ENCODE measurements at regions not wholly inside any gene's neighbourhood (a gene's known extent, or its start where the extent isn't known, plus 50 kb on each side); places are given as distances from the start of the nearest gene placed in this dataset.

- H3K27me3 ChIP-seq (ENCODE audit: low read depth, low read length), result peaks cover 37% of the 10 kb centered on the region
- no peak overlapping the region for H3K27ac ChIP-seq (ENCODE audit: low read length)
- H3K4me2 ChIP-seq (ENCODE audit: low read length), result 0 out of 2 replicates have a peak overlapping the region, but pooled peaks have one; percentile 14
- no peaks in the 10 kb centered on the region for H3K36me3 ChIP-seq (replicated peaks; ENCODE audit: low read depth, low read length)
- H2AFZ ChIP-seq (ENCODE audit: low read depth, low read length), result no peak overlapping the region
- peaks cover 16% of the 10 kb centered on the region for H3K4me1 ChIP-seq (ENCODE audit: low read length)
- H3K9ac ChIP-seq (ENCODE audit: low read length), result no peak overlapping the region
- no peaks in the 10 kb centered on the region for H3K79me2 ChIP-seq (ENCODE audit: low read length)
- H3K4me3 ChIP-seq (ENCODE audit: low read length), result no peak overlapping the region
- H3K9me3 ChIP-seq (ENCODE audit: insufficient read depth, low read length), result no peaks in the 10 kb centered on the region
- H4K20me1 ChIP-seq (ENCODE audit: insufficient read depth, low read length), result no peaks in the 10 kb centered on the region
- TF ChIP-seq EZH2phosphoT487 (IDR thresholded peaks at IDR 0.05; ENCODE audit: low read depth), result no peak
- TF ChIP-seq, protein P1, sequence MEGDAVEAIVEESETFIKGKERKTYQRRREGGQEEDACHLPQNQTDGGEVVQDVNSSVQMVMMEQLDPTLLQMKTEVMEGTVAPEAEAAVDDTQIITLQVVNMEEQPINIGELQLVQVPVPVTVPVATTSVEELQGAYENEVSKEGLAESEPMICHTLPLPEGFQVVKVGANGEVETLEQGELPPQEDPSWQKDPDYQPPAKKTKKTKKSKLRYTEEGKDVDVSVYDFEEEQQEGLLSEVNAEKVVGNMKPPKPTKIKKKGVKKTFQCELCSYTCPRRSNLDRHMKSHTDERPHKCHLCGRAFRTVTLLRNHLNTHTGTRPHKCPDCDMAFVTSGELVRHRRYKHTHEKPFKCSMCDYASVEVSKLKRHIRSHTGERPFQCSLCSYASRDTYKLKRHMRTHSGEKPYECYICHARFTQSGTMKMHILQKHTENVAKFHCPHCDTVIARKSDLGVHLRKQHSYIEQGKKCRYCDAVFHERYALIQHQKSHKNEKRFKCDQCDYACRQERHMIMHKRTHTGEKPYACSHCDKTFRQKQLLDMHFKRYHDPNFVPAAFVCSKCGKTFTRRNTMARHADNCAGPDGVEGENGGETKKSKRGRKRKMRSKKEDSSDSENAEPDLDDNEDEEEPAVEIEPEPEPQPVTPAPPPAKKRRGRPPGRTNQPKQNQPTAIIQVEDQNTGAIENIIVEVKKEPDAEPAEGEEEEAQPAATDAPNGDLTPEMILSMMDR (IDR thresholded peaks at IDR 0.05; ENCODE audit: low read depth, low read length), result no peak
Observed at GRCh38 chr15:99446565-99447496, 119.0 kb upstream of the MEF2A start.

DNA sequence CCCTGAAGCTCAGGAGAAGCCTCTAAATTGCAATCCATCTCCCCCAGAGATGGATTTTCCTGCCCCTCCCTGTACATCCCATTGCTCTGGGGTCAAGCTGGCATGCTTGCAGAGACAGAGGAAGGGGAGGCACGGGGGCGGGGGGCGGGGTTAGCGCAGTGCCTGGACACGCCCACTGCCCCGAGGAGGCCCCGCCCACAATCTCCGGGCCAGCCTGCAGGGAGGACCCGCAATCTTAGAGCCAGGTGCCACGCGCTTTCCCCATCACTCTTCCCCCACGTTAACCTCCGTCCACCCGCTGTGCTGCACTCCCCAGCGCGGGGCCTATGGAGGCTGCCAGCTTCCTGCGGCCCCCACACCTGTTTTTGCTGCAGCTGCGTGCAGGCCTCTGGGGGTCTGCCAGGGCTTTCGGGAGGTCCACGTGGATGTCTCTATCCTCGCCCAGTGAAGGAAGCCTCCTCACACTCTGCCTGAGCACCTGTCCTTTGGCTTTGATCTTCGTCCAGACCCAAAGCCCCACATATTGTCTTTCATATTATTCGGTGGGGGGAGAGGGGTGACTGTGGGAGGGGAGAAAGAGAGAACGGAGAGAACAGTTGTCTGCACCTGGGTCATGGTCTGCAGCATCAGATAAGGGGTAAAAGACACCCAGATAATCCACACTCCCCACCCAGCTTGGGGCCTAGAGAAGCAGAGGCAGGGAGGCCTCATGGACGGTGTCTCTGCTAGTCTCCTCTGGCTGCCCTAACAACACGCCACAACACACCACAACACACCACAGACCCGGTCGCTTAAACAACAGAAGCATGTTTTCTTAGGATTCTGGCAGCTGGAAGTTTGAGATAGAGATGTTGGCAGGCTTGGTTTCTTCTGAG lies 118.0 kb upstream of the MEF2A start:
- no peaks in the 10 kb centered on the region for H3K79me2 ChIP-seq (ENCODE audit: low read length)
- no peak overlapping the region for H3K4me3 ChIP-seq (ENCODE audit: low read length)
- H3K27me3 ChIP-seq (ENCODE audit: low read depth, low read length), result peaks cover 29% of the 10 kb centered on the region
- H3K36me3 ChIP-seq (replicated peaks; ENCODE audit: low read depth, low read length), result no peaks in the 10 kb centered on the region
- H2AFZ ChIP-seq (ENCODE audit: low read depth, low read length), result no peak overlapping the region
- no peaks in the 10 kb centered on the region for H3K9me3 ChIP-seq (ENCODE audit: insufficient read depth, low read length)
- H3K27ac ChIP-seq (ENCODE audit: low read length), result no peak overlapping the region
- peaks cover 10% of the 10 kb centered on the region for H3K4me1 ChIP-seq (ENCODE audit: low read length)
- no peaks in the 10 kb centered on the region for H4K20me1 ChIP-seq (ENCODE audit: insufficient read depth, low read length)
- no peak overlapping the region for H3K9ac ChIP-seq (ENCODE audit: low read length)
- H3K4me2 ChIP-seq (ENCODE audit: low read length), result 0 out of 2 replicates have a peak overlapping the region, but pooled peaks have one; percentile 14
- TF ChIP-seq EZH2phosphoT487 (IDR thresholded peaks at IDR 0.05; ENCODE audit: low read depth), result no peak
- TF ChIP-seq, protein P1 (IDR thresholded peaks at IDR 0.05; ENCODE audit: low read depth, low read length), result no peak

GRCh38 chr15:99449514-99449913 lies 116.3 kb upstream of the MEF2A start:
- peaks cover 6% of the 10 kb centered on the region for H3K4me1 ChIP-seq (ENCODE audit: low read length)
- no peaks in the 10 kb centered on the region for H3K9me3 ChIP-seq (ENCODE audit: insufficient read depth, low read length)
- no peak for TF ChIP-seq EZH2phosphoT487 (IDR thresholded peaks at IDR 0.05; ENCODE audit: low read depth)
- TF ChIP-seq, protein P1 (IDR thresholded peaks at IDR 0.05; ENCODE audit: low read depth, low read length), result no peak
- H3K4me3 ChIP-seq (ENCODE audit: low read length), result no peak overlapping the region
- H3K79me2 ChIP-seq (ENCODE audit: low read length), result no peaks in the 10 kb centered on the region
- H4K20me1 ChIP-seq (ENCODE audit: insufficient read depth, low read length), result no peaks in the 10 kb centered on the region
- no peak overlapping the region for H3K4me2 ChIP-seq (ENCODE audit: low read length)
- no peak overlapping the region for H3K9ac ChIP-seq (ENCODE audit: low read length)
- no peak overlapping the region for H2AFZ ChIP-seq (ENCODE audit: low read depth, low read length)
- H3K27ac ChIP-seq (ENCODE audit: low read length), result no peak overlapping the region
- peaks cover 23% of the 10 kb centered on the region for H3K27me3 ChIP-seq (ENCODE audit: low read depth, low read length)
- H3K36me3 ChIP-seq (replicated peaks; ENCODE audit: low read depth, low read length), result no peaks in the 10 kb centered on the region
